HepG2 (cell line): ENCODE measurements at regions not wholly inside any gene's neighbourhood (a gene's known extent, or its start where the extent isn't known, plus 50 kb on each side); places are given as distances from the start of the nearest gene placed in this dataset.

ENCODE experiments used
- ATAC-seq: fragments of 200-7000 bp; cut with Tn5 transposase; 3 replicates; pipeline ENCODE4 v1.9.1; 2020; ENCODE audit warnings: mild to moderate bottlenecking, moderate library complexity
- BruUV-seq: library from RNA; stranded (reverse); fragments of 400-500 nt; replicated peaks from 2 replicates; lab custom pipeline; 2021; lab: Mats Ljungman, UMichigan
- CTCF ChIA-PET: fragments of 300-600 bp; formaldehyde crosslinking; extraction: SDS; loops from one replicate; lab custom pipeline; 2021; ENCODE audit warnings: low total read pairs, inconsistent platforms, low intra/inter-chr PET ratio; lab: Yijun Ruan, JAX
- POLR2A ChIA-PET: fragments of 350-600 bp; sonication (Branson Sonifier 250); formaldehyde crosslinking; loops from one replicate; lab custom pipeline; 2020; ENCODE audit warnings: antibody characterized with exemption, inconsistent platforms; lab: Yijun Ruan, JAX
- DNase-seq: peaks from one replicate; pipeline ENCODE4 v3.0.0-alpha.2; 2015; ENCODE audit warnings: low spot score
- FAIRE-seq: peaks from 3 replicates; lab custom pipeline; 2011; peaks lifted over from hg19 to GRCh38; lab: Jason Lieb, UNC
- H2AFZ ChIP-seq: one replicate; pipeline ENCODE4 v1.6.1; 2011; ENCODE audit warnings: low read length, inconsistent platforms
- H3K27ac ChIP-seq: fragments of 300-600 bp; 3 replicates; pipeline ENCODE4 v1.8.0; 2011; ENCODE audit warnings: mixed run types, mild to moderate bottlenecking, mixed read lengths, low read length, inconsistent platforms; ENCODE audit not compliant: insufficient read depth; ENCODE audit errors: extremely low read length
- H3K27me3 ChIP-seq, 2 experiments: fragments of 200-600 bp in 1 of 2; 2 replicates in 1 of 2; 3 replicates in 1 of 2; pipeline versions ENCODE4 v1.6.0 to v1.8.0; 2011; ENCODE audit warnings: low read length in 2 of 2, mild to moderate bottlenecking in 2 of 2, moderate library complexity in 2 of 2, inconsistent platforms in 1 of 2; ENCODE audit not compliant: insufficient read depth in 2 of 2, control insufficient read depth in 1 of 2
- H3K36me3 ChIP-seq, 2 experiments: fragments of 200-600 bp in 1 of 2; replicated peaks in 1 of 2; 2 replicates in 1 of 2; 3 replicates in 1 of 2; pipeline versions ENCODE4 v1.5.1 to v1.8.0; 2011; ENCODE audit warnings: low read length in 2 of 2, inconsistent platforms in 1 of 2; ENCODE audit not compliant: insufficient read depth in 2 of 2, control insufficient read depth in 1 of 2
- H3K4me1 ChIP-seq: 2 replicates; pipeline ENCODE4 v1.5.1; 2012; ENCODE audit warnings: low read length, inconsistent platforms; ENCODE audit not compliant: insufficient read depth
- H3K4me2 ChIP-seq: 2 replicates; pipeline ENCODE4 v1.6.0; 2011; ENCODE audit warnings: low read depth, low read length, inconsistent platforms
- H3K4me3 ChIP-seq, 3 experiments: fragments of 200-600 bp in 1 of 3; sonication (generic), shearing (Covaris generic) in 1 of 3; replicated peaks in 1 of 3; 2 replicates each; pipeline ENCODE4 v1.5.1; 2011 to 2016; ENCODE audit warnings: low read length in 3 of 3, inconsistent platforms in 2 of 3, low read depth in 2 of 3, mild to moderate bottlenecking in 2 of 3, control low read depth in 1 of 3, mixed read lengths in 1 of 3; ENCODE audit not compliant: insufficient read depth in 1 of 3
- H3K79me2 ChIP-seq: one replicate; pipeline ENCODE4 v1.6.1; 2011; ENCODE audit warnings: low read length, inconsistent platforms; ENCODE audit not compliant: insufficient read depth
- H3K9ac ChIP-seq: 2 replicates; pipeline ENCODE4 v1.6.0; 2011; ENCODE audit warnings: mild to moderate bottlenecking, low read depth, low read length, inconsistent platforms; ENCODE audit not compliant: insufficient read depth
- H3K9me3 ChIP-seq: 2 replicates; pipeline ENCODE4 v1.5.1; 2012; ENCODE audit warnings: mild to moderate bottlenecking, low read length
- H4K20me1 ChIP-seq: 2 replicates; pipeline ENCODE4 v1.6.0; 2011; ENCODE audit warnings: inconsistent platforms, mild to moderate bottlenecking, low read length, moderate library complexity; ENCODE audit not compliant: insufficient read depth
- EED ChIP-seq: sonication (generic); formaldehyde crosslinking; IDR thresholded peaks from 2 replicates; pipeline ENCODE4 v1.5.0; 2020; ENCODE audit warnings: mild to moderate bottlenecking, missing genetic modification reagents
- ZNF205 ChIP-seq: IDR thresholded peaks from 2 replicates; pipeline ENCODE4 v1.6.1; 2018; ENCODE audit warnings: missing biosample characterization, missing genetic modification reagents
- ZNF792 ChIP-seq: IDR thresholded peaks from 2 replicates; pipeline ENCODE4 v1.6.1; 2016
- WGBS: methylation state at CpG from one replicate; pipeline ENCODE4 v1.1.6; 2017; ENCODE audit warnings: low lambda C conversion rate; 5-methylcytosine and 5-hydroxymethylcytosine counted together
- in situ Hi-C: cut with HindIII; loops from 2 replicates; pipeline ENCODE4 v1.10.0; 2017; ENCODE audit warnings: low pct_unique_long_range_greater_than_20kb; ENCODE audit not compliant: extremely low pct_ligation_motif_present
- intact Hi-C: fragments of 100-400 bp; cut with micrococcal nuclease; formaldehyde crosslinking; loops from one replicate; pipeline ENCODE4 v1.10.0; 2022; ENCODE audit not compliant: unreplicated experiment
- TF ChIP-seq, protein P1 (sequence below): sonication (generic); formaldehyde crosslinking; IDR thresholded peaks from 2 replicates; pipeline ENCODE4 v1.4.0; 2020; ENCODE audit warnings: missing genetic modification reagents
- TF ChIP-seq, protein P2 (sequence below): IDR thresholded peaks from 2 replicates; pipeline ENCODE4 v1.6.1; 2016; ENCODE audit warnings: low read depth
- TF ChIP-seq, protein P3 (sequence below): sonication (generic); formaldehyde crosslinking; IDR thresholded peaks from 2 replicates; pipeline ENCODE4 v1.4.0; 2020; ENCODE audit warnings: missing genetic modification reagents, mild to moderate bottlenecking, borderline replicate concordance

DNA sequence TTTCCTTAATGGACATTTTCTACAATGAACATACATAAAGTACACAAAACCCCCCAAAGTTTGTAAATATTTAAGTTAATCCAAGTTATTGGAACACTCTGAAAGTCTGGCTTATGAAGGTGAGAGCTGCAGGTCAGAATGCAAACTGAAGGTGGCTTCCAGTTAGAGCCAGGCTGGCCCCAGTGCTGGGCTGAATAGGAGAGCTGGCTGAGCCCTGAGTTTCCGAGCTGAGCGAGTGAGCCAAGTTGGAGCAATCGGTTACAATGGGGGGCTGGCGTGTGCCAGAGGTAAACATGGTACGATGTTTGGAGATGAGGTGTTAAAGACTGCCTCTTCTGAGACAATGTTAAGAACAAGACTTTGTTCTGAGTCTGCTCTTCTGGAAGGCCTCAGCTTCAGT lies 230.8 kb upstream of the MCTP2 start:
- CTCF ChIA-PET = no interaction called here
- Histone ChIP-seq H3K9ac (no peak overlapping the region), H4K20me1 (no peaks in the 10 kb centered on the region), H2AFZ (no peak overlapping the region), H3K9me3 (no peaks in the 10 kb centered on the region), H3K4me1 (no peaks in the 10 kb centered on the region), H3K4me3 (no peak overlapping the region), H3K79me2 (no peaks in the 10 kb centered on the region), H3K36me3 (no peaks in the 10 kb centered on the region), H3K27me3 (peaks cover 0 to 3% of the 10 kb centered on the region in 2 experiments; a peak in 1 of 5 replicates), H3K27ac (no peak overlapping the region), H3K4me2 (no peak overlapping the region)
- WGBS = 0% methylated on average over 2 of the region's 5 CpGs
- POLR2A ChIA-PET = no interaction called here
- in situ Hi-C loops = no loop called here
- BruUV-seq = no TSS peak
- intact Hi-C loops = no loop called here
- ATAC-seq (no peak), FAIRE-seq (no peak), DNase-seq (no peak)
- no peak for TF ChIP-seq ZNF792
- TF ChIP-seq, protein P1, sequence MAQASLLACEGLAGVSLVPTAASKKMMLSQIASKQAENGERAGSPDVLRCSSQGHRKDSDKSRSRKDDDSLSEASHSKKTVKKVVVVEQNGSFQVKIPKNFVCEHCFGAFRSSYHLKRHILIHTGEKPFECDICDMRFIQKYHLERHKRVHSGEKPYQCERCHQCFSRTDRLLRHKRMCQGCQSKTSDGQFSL = no peak
- TF ChIP-seq, protein P2, sequence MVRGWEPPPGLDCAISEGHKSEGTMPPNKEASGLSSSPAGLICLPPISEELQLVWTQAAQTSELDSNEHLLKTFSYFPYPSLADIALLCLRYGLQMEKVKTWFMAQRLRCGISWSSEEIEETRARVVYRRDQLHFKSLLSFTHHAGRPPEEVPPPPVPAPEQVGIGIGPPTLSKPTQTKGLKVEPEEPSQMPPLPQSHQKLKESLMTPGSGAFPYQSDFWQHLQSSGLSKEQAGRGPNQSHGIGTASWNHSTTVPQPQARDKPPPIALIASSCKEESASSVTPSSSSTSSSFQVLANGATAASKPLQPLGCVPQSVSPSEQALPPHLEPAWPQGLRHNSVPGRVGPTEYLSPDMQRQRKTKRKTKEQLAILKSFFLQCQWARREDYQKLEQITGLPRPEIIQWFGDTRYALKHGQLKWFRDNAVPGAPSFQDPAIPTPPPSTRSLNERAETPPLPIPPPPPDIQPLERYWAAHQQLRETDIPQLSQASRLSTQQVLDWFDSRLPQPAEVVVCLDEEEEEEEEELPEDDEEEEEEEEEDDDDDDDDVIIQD (CRISPR knock-in tag) = no peak
- TF ChIP-seq ZNF205 (CRISPR knock-in tag) = no peak
- TF ChIP-seq, protein P3, sequence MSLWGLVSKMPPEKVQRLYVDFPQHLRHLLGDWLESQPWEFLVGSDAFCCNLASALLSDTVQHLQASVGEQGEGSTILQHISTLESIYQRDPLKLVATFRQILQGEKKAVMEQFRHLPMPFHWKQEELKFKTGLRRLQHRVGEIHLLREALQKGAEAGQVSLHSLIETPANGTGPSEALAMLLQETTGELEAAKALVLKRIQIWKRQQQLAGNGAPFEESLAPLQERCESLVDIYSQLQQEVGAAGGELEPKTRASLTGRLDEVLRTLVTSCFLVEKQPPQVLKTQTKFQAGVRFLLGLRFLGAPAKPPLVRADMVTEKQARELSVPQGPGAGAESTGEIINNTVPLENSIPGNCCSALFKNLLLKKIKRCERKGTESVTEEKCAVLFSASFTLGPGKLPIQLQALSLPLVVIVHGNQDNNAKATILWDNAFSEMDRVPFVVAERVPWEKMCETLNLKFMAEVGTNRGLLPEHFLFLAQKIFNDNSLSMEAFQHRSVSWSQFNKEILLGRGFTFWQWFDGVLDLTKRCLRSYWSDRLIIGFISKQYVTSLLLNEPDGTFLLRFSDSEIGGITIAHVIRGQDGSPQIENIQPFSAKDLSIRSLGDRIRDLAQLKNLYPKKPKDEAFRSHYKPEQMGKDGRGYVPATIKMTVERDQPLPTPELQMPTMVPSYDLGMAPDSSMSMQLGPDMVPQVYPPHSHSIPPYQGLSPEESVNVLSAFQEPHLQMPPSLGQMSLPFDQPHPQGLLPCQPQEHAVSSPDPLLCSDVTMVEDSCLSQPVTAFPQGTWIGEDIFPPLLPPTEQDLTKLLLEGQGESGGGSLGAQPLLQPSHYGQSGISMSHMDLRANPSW = no peak
- TF ChIP-seq EED (CRISPR knock-in tag) = no peak
